GDM1 (cell line): ENCODE measurements at regions not wholly inside any gene's neighbourhood (a gene's known extent, or its start where the extent isn't known, plus 50 kb on each side); places are given as distances from the start of the nearest gene placed in this dataset.

ENCODE experiments used
- DNase-seq: peaks from one replicate; lab custom pipeline; 2025; lab: John Stamatoyannopoulos, UW

DNA sequence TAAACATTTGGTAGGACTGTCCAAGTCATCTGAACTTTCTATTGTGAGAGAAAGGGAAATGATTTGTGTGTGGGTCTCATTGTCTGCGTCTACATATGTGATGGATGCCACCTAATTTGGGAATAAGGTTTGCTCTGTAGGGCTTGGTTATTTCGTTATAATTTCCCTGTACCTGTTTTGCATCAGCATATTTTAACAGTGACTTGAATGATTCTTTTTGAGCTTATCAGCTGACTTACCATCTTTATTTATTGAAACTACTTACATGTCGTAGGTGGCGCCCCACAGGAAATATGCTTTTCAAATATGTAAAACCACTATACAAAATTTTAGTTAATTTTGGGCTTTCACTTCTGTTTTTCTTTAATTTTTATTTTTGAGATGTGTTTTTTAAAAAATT, 56.5 kb upstream of the BCAT1 start:
- DNase-seq, result no peak

DNA sequence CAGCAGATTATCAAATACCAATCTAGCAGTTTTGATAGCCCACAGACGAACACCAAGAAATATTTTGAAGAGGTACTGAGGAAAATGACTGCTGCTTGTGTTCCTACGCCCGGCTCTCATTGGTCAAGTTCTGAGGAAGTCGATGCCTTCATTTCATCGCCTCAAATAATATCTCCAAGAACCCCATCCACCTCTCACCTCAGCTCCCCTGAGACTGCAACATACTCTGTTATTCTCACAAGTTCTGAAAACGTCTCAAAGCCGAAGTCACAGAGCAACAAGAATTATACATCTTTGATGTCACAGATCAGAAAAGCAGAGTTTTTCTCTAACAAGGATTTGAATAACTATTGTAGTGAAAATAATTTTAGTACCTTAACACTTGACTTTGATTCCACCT, 55.5 kb upstream of the BCAT1 start:
- DNase-seq, result no peak

DNA sequence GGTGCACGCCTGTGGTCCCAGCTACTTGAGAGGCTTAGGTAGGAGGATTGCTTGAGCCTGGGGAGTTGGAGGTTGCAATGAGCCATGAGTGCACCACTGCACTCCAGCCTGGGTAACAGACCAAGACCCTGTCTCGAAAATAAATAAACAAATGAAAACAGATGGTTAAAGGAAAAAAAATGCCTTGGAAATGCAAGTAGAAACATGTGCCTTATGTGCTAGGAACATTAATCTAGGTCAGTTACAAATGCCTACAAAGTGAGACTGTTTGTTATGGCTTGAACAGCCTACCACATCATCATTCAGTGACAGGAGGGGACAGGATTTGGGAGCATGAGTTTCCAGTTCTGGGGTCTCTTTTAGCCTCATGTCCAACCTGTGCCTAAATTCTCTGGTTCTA, 52.4 kb upstream of the BCAT1 start:
- DNase-seq, result no peak
